ENCODE measurements at regions not wholly inside any gene's neighbourhood (a gene's known extent, or its start where the extent isn't known, plus 50 kb on each side); places are given as distances from the start of the nearest gene placed in this dataset.
"Not testable (repeated sequence)": the region's sequence is repeated elsewhere in the genome, so short reads cannot be mapped to it uniquely, and the experiment has no call there.

GRCh38 chr11:34719303-34719848, 98.5 kb downstream of the EHF start:
- no peaks in the 10 kb centered on the region for H3K27me3 ChIP-seq (ENCODE audit: insufficient read depth, poor library complexity, severe bottlenecking)
- no peaks in the 10 kb centered on the region for H3K4me1 ChIP-seq (ENCODE audit: insufficient read depth, poor library complexity, severe bottlenecking)
- TF ChIP-seq, protein P1, sequence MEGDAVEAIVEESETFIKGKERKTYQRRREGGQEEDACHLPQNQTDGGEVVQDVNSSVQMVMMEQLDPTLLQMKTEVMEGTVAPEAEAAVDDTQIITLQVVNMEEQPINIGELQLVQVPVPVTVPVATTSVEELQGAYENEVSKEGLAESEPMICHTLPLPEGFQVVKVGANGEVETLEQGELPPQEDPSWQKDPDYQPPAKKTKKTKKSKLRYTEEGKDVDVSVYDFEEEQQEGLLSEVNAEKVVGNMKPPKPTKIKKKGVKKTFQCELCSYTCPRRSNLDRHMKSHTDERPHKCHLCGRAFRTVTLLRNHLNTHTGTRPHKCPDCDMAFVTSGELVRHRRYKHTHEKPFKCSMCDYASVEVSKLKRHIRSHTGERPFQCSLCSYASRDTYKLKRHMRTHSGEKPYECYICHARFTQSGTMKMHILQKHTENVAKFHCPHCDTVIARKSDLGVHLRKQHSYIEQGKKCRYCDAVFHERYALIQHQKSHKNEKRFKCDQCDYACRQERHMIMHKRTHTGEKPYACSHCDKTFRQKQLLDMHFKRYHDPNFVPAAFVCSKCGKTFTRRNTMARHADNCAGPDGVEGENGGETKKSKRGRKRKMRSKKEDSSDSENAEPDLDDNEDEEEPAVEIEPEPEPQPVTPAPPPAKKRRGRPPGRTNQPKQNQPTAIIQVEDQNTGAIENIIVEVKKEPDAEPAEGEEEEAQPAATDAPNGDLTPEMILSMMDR (IDR thresholded peaks at IDR 0.05; ENCODE audit: poor library complexity, severe bottlenecking): no peak
- no peak for DNase-seq (ENCODE audit: low spot score)
- H3K4me3 ChIP-seq (ENCODE audit: severe bottlenecking): no peak overlapping the region
- ATAC-seq (ENCODE audit: low read depth): no peak
- peaks cover 2% of the 10 kb centered on the region for H3K9me3 ChIP-seq (ENCODE audit: severe bottlenecking)
- H3K36me3 ChIP-seq (ENCODE audit: low read depth): no peaks in the 10 kb centered on the region
- no peak overlapping the region for H3K27ac ChIP-seq (ENCODE audit: poor library complexity, severe bottlenecking)

DNA sequence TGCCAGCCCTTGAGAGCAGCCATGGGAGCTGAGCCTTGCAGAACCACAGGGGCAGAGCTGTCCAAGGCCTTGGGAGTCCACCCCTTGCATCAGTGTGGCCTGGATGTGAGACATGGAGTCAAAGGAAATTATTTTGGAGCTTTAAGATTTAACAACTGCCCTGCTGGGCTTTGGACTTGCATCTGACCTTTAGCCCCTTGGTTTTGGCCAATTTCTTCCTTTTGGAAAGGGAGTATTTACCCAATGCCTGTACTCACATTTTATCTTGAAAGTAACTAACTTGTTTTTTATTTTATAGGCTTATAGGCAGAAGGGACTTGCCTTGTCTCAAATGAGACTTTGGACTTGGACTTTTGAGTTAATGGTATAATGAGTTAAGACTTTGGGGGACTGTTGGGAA, 92.7 kb downstream of the EHF start:
- not testable (repeated sequence) for H3K27me3 ChIP-seq (ENCODE audit: insufficient read depth, poor library complexity, severe bottlenecking); H3K36me3 ChIP-seq (ENCODE audit: low read depth); H3K4me3 ChIP-seq (ENCODE audit: severe bottlenecking); H3K27ac ChIP-seq (ENCODE audit: poor library complexity, severe bottlenecking); H3K4me1 ChIP-seq (ENCODE audit: insufficient read depth, poor library complexity, severe bottlenecking); DNase-seq (ENCODE audit: low spot score); ATAC-seq (ENCODE audit: low read depth)
- peaks cover 14% of the 10 kb centered on the region for H3K9me3 ChIP-seq (ENCODE audit: severe bottlenecking)
